ENCODE measurements at regions not wholly inside any gene's neighbourhood (a gene's known extent, or its start where the extent isn't known, plus 50 kb on each side); places are given as distances from the start of the nearest gene placed in this dataset.

DNA sequence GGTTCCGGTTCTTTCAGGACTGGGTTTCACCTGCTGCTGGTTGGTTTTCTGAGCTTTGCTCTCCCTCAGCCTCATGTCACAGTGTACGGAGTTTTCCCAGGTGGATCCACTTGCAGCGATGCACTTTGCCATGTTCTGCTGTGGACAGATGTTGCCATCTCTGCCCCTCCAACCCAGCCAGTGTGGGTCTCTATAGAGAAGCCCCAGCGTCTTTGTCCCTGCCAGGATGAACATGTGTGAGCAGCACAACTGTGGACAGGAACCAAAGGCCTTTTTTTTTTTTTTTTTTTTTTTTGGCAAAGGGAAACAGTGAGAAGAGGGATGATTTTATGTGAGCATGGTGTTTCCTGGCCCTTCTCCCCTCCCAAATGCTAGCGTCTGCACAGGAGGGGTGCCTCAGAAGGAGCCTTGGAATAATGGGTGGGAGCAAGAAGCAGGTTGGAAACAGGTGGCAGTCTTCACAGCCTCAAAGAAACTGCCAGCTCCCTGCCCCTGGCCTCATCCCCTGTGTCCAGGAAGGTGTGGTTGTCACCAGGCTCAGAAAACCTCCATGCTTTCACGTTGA lies 106.5 kb downstream of the RPS24 start:
- Mint-ChIP-seq H3K36me3 (ENCODE audit: low read depth) (no peaks in the 10 kb centered on the region), H3K9me3 (no peaks in the 10 kb centered on the region), H3K4me1 (ENCODE audit: low read depth) (no peaks in the 10 kb centered on the region), H3K4me3 (no peak overlapping the region), H3K27me3 (ENCODE audit: insufficient read depth) (no peaks in the 10 kb centered on the region), H3K27ac (no peak overlapping the region)
- no peak for DNase-seq (ENCODE audit: low spot score)
- intact Hi-C loops (cut with micrococcal nuclease), result no loop called here

DNA sequence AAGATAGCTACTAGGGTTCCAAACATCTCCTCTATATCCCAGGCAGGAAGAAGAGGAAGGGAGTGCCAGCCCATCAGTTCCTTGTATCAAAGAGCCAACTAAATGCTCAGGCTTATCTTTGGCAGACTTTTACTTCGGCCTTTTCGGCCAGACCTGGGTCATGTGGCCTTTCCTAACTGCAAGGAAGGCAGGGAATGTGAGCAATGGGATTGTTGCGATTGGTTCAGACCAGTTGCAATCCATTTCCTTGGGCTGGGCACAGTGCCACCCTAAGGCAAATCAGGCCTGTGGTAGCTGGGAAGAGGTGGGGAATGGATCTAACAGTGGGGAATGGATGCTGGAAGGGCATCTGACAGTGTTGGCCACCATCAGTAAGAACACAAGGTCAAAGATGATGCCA lies 109.9 kb downstream of the RPS24 start:
- Mint-ChIP-seq H3K9me3 (no peaks in the 10 kb centered on the region), H3K27ac (no peak overlapping the region), H3K4me3 (no peak overlapping the region), H3K27me3 (ENCODE audit: insufficient read depth) (no peaks in the 10 kb centered on the region), H3K4me1 (ENCODE audit: low read depth) (no peaks in the 10 kb centered on the region), H3K36me3 (ENCODE audit: low read depth) (no peaks in the 10 kb centered on the region)
- intact Hi-C loops (cut with micrococcal nuclease), result no loop called here
- DNase-seq (ENCODE audit: low spot score), result no peak

DNA sequence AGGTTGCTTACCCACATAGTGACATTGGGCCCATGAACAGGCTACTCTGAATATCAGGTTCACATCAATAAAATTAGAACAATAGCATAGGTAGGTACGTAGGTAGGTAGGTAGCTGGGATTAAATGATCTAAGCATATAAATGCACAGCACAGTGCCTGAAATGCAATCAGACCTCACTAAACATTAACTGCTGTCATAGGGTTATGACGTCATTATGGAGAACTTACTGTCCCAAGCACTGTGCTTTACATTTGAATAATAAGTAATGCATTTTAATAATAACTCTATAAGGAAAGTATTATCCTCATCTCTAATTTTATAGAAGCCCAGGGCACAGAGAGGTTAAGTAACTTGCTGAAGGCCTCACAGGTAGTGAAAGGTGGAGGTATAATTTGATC lies 112.5 kb downstream of the RPS24 start:
- Mint-ChIP-seq H3K36me3 (ENCODE audit: low read depth) (no peaks in the 10 kb centered on the region), H3K4me1 (ENCODE audit: low read depth) (no peaks in the 10 kb centered on the region), H3K4me3 (no peak overlapping the region), H3K9me3 (no peaks in the 10 kb centered on the region), H3K27me3 (ENCODE audit: insufficient read depth) (no peaks in the 10 kb centered on the region), H3K27ac (no peak overlapping the region)
- no peak for DNase-seq (ENCODE audit: low spot score)
- intact Hi-C loops (cut with micrococcal nuclease), result no loop called here

DNA sequence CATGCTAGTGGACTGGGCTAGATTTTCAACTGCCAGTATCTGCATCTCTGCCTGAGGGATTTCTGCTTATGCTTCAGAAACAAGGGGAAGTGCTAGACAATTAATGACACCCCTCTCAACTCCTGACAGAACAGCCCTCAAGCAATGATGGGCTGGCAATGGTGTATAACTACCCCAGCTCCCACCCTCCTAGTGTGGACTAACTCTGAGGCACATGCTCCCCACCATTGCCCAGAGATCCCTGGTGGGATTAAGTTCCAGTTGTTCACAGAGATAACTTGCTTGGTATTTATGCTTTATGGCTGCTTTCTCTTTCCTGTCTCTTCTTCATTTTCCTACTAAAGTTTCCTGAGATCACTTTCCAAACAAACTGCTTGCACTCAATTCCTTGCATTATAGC lies 113.5 kb downstream of the RPS24 start:
- no peaks in the 10 kb centered on the region for H3K27me3 Mint-ChIP-seq (ENCODE audit: insufficient read depth)
- no peaks in the 10 kb centered on the region for H3K4me1 Mint-ChIP-seq (ENCODE audit: low read depth)
- no peak for DNase-seq (ENCODE audit: low spot score)
- H3K9me3 Mint-ChIP-seq, result no peaks in the 10 kb centered on the region
- intact Hi-C loops (cut with micrococcal nuclease), result no loop called here
- H3K27ac Mint-ChIP-seq, result no peak overlapping the region
- H3K36me3 Mint-ChIP-seq (ENCODE audit: low read depth), result no peaks in the 10 kb centered on the region
- H3K4me3 Mint-ChIP-seq, result no peak overlapping the region

DNA sequence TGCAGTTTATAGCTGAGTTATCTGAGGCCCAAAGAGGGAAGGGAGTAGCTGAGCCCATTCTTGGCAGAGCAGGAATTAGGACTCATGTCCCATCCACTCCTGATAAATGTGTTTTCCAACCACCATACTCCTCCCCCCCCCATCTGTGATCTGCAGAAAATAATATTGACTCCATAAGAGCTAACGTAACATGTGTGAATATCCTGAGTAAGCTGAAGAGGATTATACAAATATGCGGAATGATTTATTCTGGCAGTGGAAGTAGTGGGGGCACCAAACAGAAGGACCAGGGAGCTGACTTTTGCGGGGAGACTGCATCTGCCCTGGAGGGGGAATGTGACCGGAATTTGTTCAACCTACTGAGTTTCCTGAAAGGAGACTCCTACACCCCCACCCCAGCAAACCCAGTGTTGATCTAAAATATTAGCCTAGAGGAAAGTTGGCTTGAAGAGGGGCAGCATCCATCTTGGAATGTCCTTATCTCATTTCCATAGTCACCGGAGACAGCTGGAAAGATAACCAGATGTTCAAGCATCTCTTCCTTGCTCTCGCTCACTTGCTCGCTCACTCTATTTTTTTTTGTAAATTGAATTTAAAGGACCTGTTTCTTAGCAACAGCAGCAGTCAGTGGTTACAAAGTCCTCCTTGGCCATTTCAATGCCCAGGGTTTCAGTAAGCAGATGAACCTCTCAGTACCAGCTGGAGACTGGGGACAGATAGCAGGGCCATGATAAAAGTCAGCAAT lies 114.7 kb downstream of the RPS24 start:
- Mint-ChIP-seq H3K9me3 (no peaks in the 10 kb centered on the region), H3K4me3 (no peak overlapping the region), H3K27ac (no peak overlapping the region), H3K4me1 (ENCODE audit: low read depth) (no peaks in the 10 kb centered on the region), H3K27me3 (ENCODE audit: insufficient read depth) (no peaks in the 10 kb centered on the region), H3K36me3 (ENCODE audit: low read depth) (no peaks in the 10 kb centered on the region)
- no peak for DNase-seq (ENCODE audit: low spot score)
- intact Hi-C loops (cut with micrococcal nuclease), result no loop called here

DNA sequence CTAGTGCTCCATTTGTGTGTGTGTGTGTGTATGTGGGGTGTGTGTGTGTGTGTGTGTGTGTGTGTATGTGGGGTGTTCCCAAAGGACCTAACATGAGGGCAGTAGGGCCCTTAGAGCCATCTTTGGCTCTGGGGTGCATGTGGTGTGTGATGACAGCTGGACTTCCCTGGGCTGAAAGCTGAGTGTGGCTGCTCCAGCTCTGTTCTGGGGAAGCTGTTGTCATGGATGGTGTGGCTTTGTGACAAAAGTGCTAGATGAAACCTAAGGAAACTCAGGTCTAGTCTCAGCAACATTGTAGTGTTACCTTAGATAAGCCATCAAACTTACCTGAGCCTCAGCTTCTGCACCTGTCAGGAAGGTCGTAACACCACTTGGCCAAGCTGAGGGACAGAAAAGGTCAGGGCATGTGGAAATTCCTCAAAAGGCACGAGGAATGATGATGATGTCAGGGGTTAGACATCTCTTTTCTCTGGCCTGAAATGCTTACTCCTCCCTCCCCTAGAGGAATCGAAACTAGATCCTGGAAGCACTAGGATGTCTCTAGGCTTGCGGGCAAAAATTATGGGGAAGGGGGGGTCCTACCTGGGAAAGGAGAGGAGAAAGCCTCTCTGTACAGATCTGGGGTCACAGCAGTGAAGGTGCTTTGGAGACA lies 115.4 kb downstream of the RPS24 start:
- intact Hi-C loops (cut with micrococcal nuclease), result no loop called here
- H3K36me3 Mint-ChIP-seq (ENCODE audit: low read depth), result no peaks in the 10 kb centered on the region
- no peak overlapping the region for H3K27ac Mint-ChIP-seq
- no peaks in the 10 kb centered on the region for H3K27me3 Mint-ChIP-seq (ENCODE audit: insufficient read depth)
- H3K4me1 Mint-ChIP-seq (ENCODE audit: low read depth), result no peaks in the 10 kb centered on the region
- H3K9me3 Mint-ChIP-seq, result no peaks in the 10 kb centered on the region
- no peak overlapping the region for H3K4me3 Mint-ChIP-seq
- DNase-seq (ENCODE audit: low spot score), result no peak

DNA sequence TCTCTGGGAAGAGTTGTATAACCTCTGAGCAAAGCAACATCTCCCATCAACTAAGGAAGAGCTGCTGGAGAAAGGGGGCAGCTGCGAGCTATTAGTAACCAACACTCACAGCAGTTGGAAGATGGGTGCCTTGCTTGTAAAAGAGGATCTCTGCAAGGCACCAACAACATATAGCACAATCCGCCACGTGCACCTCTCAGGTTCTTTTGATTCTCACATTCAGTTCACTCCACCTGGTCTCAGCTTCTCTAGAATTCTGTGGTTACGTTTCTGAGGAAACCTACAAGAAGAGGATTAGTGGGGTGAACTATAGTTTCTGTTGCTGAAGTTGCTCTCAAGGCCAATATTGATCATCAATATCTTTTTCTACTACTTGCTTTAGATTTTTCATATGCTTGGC lies 117.1 kb downstream of the RPS24 start:
- no peak for DNase-seq (ENCODE audit: low spot score)
- H3K4me1 Mint-ChIP-seq (ENCODE audit: low read depth), result no peaks in the 10 kb centered on the region
- H3K4me3 Mint-ChIP-seq, result no peak overlapping the region
- H3K27ac Mint-ChIP-seq, result no peak overlapping the region
- no peaks in the 10 kb centered on the region for H3K9me3 Mint-ChIP-seq
- intact Hi-C loops (cut with micrococcal nuclease), result no loop called here
- no peaks in the 10 kb centered on the region for H3K27me3 Mint-ChIP-seq (ENCODE audit: insufficient read depth)
- H3K36me3 Mint-ChIP-seq (ENCODE audit: low read depth), result no peaks in the 10 kb centered on the region

DNA sequence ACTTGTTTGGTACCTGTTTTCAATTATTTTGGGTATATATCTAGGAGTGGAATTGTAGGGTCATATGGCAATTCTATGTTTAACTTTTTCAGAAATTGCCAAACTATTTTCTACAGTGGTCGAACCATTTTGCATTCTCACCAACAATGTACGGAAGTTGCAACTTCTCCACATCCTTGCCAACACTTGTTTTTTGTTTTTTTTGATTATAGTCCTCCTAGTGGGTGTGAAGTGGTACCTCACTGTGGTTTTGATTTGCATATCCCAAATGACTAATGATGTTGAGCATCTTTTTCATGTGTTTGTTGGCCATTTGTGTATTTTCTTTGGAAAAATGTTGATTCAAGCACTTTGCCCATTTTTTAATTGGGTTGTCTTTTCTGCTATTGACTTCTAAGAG lies 122.1 kb downstream of the RPS24 start:
- Mint-ChIP-seq H3K4me1 (ENCODE audit: low read depth) (no peaks in the 10 kb centered on the region), H3K36me3 (ENCODE audit: low read depth) (no peaks in the 10 kb centered on the region), H3K27me3 (ENCODE audit: insufficient read depth) (peaks cover 3% of the 10 kb centered on the region), H3K9me3 (no peaks in the 10 kb centered on the region), H3K4me3 (no peak overlapping the region), H3K27ac (no peak overlapping the region)
- DNase-seq (ENCODE audit: low spot score), result no peak
- intact Hi-C loops (cut with micrococcal nuclease), result no loop called here

DNA sequence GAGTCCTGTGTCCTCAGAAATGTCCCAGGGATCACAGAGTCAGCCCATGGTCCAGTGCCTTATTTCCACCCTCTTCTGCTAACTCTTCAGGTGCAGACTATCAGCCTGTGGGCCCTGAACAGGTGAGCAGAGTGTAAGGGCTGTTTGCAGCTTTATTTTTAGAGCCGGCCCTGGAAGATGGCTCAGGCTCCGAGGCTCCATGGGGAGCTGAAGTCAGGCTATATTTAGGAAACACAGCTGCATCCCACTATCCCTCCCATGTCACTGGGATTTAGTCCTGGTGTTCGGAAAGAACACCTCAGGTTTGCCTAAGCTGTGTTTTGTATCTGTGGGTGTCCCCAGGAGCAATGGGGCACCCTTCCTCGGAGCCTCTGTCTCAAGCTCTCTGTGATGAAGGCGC lies 126.9 kb downstream of the RPS24 start:
- peaks cover 3% of the 10 kb centered on the region for H3K27me3 Mint-ChIP-seq (ENCODE audit: insufficient read depth)
- H3K27ac Mint-ChIP-seq, result no peak overlapping the region
- no peaks in the 10 kb centered on the region for H3K36me3 Mint-ChIP-seq (ENCODE audit: low read depth)
- intact Hi-C loops (cut with micrococcal nuclease), result no loop called here
- no peaks in the 10 kb centered on the region for H3K9me3 Mint-ChIP-seq
- no peak for DNase-seq (ENCODE audit: low spot score)
- no peak overlapping the region for H3K4me3 Mint-ChIP-seq
- no peaks in the 10 kb centered on the region for H3K4me1 Mint-ChIP-seq (ENCODE audit: low read depth)

DNA sequence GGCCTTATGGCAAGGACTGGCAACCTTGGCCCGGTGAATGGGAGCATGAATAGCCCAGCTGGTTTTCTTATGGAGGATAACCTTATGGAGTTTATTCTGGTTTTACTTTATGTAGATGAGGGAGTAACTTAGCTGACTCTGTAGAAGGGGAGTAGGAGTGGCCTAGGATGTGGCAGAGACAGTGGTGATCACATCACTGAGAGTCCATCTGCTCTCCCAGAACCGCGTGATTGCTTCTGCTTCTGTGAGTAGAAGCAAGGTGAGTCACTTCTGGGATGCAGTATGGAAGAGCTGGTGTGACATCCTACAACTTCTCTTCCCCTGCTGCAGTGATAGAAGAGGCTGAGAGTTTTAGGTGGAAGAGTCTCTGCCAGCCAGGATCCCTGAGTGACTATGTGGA lies 129.2 kb downstream of the RPS24 start:
- Mint-ChIP-seq H3K9me3 (no peaks in the 10 kb centered on the region), H3K27me3 (ENCODE audit: insufficient read depth) (peaks cover 3% of the 10 kb centered on the region), H3K4me3 (no peak overlapping the region), H3K36me3 (ENCODE audit: low read depth) (no peaks in the 10 kb centered on the region), H3K27ac (no peak overlapping the region), H3K4me1 (ENCODE audit: low read depth) (no peaks in the 10 kb centered on the region)
- no peak for DNase-seq (ENCODE audit: low spot score)
- intact Hi-C loops (cut with micrococcal nuclease), result no loop called here

DNA sequence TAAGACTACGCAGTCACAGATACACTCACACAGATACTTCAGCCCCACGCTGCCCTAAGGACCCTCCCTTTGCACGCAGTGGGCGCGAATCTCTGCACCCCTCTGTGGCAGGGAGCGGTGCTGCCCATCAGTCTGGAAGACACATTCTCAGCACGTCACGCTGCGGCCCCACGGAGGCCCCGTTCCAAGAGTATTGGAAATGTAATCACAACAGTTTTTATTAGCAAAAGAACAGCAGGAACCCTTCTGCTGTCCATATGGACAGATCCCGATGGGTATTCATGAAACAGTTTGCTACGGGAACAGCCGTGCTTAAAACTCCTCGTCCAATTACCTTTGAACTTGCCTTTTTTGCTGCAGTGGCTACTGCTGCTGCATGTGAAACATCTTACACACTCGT lies 131.0 kb downstream of the RPS24 start:
- no peak for DNase-seq (ENCODE audit: low spot score)
- no peak overlapping the region for H3K4me3 Mint-ChIP-seq
- intact Hi-C loops (cut with micrococcal nuclease), result no loop called here

DNA sequence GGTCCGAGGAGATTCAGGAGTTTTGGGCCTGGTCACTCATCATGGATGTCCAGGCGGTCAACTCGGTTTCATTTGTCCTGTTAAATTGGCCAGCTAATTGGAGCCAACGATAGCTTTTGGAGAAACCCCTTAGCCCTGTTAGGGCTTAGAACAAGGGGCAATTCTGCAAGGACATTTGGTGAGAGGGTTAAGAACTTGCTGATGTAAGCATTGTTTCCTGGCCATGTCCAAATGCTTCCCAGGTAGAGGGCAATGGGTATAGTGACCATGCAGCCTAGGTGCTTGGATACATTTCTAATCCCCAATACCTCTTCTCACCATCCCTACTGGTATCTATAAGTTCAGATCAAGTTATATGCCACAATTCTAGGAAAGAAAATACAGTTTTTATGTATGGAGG lies 131.5 kb downstream of the RPS24 start:
- Mint-ChIP-seq H3K4me1 (ENCODE audit: low read depth) (no peaks in the 10 kb centered on the region), H3K27me3 (ENCODE audit: insufficient read depth) (no peaks in the 10 kb centered on the region), H3K9me3 (no peaks in the 10 kb centered on the region), H3K36me3 (ENCODE audit: low read depth) (no peaks in the 10 kb centered on the region), H3K27ac (no peak overlapping the region), H3K4me3 (no peak overlapping the region)
- intact Hi-C loops (cut with micrococcal nuclease), result no loop called here
- no peak for DNase-seq (ENCODE audit: low spot score)

More for the DNA sequence above, 131.0 kb downstream of the RPS24 start:
- Mint-ChIP-seq H3K9me3 (no peaks in the 10 kb centered on the region), H3K27ac (no peak overlapping the region), H3K4me1 (ENCODE audit: low read depth) (no peaks in the 10 kb centered on the region), H3K27me3 (ENCODE audit: insufficient read depth) (no peaks in the 10 kb centered on the region), H3K36me3 (ENCODE audit: low read depth) (no peaks in the 10 kb centered on the region)

DNA sequence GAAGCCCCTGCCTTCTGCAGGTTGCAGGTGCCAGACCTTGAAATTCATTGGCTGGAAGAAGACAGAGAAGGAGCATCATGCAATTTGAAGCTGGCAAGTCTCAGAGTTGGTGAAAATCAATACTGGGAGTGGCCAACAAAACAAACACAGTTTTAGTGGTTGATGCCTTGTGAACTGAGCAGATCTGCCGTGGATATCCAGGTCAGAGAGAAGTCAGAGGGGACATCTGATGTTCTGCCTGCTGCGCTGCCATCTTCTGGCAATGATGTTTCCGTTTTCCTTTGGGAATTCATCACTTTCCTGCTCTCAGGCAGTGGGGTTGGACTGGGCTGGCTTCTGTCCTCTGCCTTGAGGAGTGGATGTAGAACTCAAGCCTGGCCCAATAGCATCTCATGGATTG lies 132.0 kb downstream of the RPS24 start:
- H3K27me3 Mint-ChIP-seq (ENCODE audit: insufficient read depth), result no peaks in the 10 kb centered on the region
- H3K27ac Mint-ChIP-seq, result no peak overlapping the region
- intact Hi-C loops (cut with micrococcal nuclease), result no loop called here
- no peaks in the 10 kb centered on the region for H3K4me1 Mint-ChIP-seq (ENCODE audit: low read depth)
- no peaks in the 10 kb centered on the region for H3K36me3 Mint-ChIP-seq (ENCODE audit: low read depth)
- H3K4me3 Mint-ChIP-seq, result no peak overlapping the region
- no peak for DNase-seq (ENCODE audit: low spot score)
- no peaks in the 10 kb centered on the region for H3K9me3 Mint-ChIP-seq

Data from activated T-helper 1 cell treated with anti-CD3 and anti-CD28 coated beads, Interleukin-12 subunit alpha, Interleukin-12 subunit beta, Interleukin-2, Interleukin-4 antibody, amounts not matched to agents 30 ng/mL and 10 ng/mL and 1 ng/mL, durations not matched to agents 14 hours and 24 hours and 36 hours (primary cell).